ENCODE measurements at regions not wholly inside any gene's neighbourhood (a gene's known extent, or its start where the extent isn't known, plus 50 kb on each side); places are given as distances from the start of the nearest gene placed in this dataset.

- DNase-seq, result no peak
These were observed 254.8 kb upstream of the IRX4 start for GRCh38 chr5:2137444-2138050.

GRCh38 chr5:2136728-2137333 lies 254.1 kb upstream of the IRX4 start:
- no peak for DNase-seq

- DNase-seq, result no peak
These were observed 253.1 kb upstream of the IRX4 start for GRCh38 chr5:2135833-2136232.

GRCh38 chr5:2135354-2135753 lies 252.6 kb upstream of the IRX4 start:
- no peak for DNase-seq

- no peak for DNase-seq
These were observed 252.0 kb upstream of the IRX4 start for GRCh38 chr5:2134543-2135292.

GRCh38 chr5:2133936-2134335 lies 251.2 kb upstream of the IRX4 start:
- no peak for DNase-seq

GRCh38 chr5:2133080-2133479 lies 250.4 kb upstream of the IRX4 start:
- no peak for DNase-seq

- no peak for DNase-seq
These were observed 249.7 kb upstream of the IRX4 start for GRCh38 chr5:2132497-2132847.

GRCh38 chr5:2131826-2132496 lies 249.2 kb upstream of the IRX4 start:
- no peak for DNase-seq

GRCh38 chr5:2131196-2131595 lies 248.5 kb upstream of the IRX4 start:
- DNase-seq, result no peak

GRCh38 chr5:2130361-2130760 lies 247.6 kb upstream of the IRX4 start:
- DNase-seq, result no peak

- no peak for DNase-seq
These were observed 247.0 kb upstream of the IRX4 start for GRCh38 chr5:2129568-2130272.

- DNase-seq, result no peak
These were observed 246.1 kb upstream of the IRX4 start for GRCh38 chr5:2128686-2129355.

- no peak for DNase-seq
These were observed 243.8 kb upstream of the IRX4 start for GRCh38 chr5:2126512-2126911.

GRCh38 chr5:2125901-2126265 lies 243.2 kb upstream of the IRX4 start:
- DNase-seq, result no peak

- DNase-seq, result no peak
These were observed 242.6 kb upstream of the IRX4 start for GRCh38 chr5:2125171-2125900.

GRCh38 chr5:2124434-2125170 lies 241.9 kb upstream of the IRX4 start:
- DNase-seq, result no peak

- no peak for DNase-seq
These were observed 241.1 kb upstream of the IRX4 start for GRCh38 chr5:2123874-2124273.

GRCh38 chr5:2120361-2120760 lies 237.6 kb upstream of the IRX4 start:
- no peak for DNase-seq

GRCh38 chr5:2119573-2119972 lies 236.8 kb upstream of the IRX4 start:
- no peak for DNase-seq
